GM23248 (cell line): ENCODE measurements at regions not wholly inside any gene's neighbourhood (a gene's known extent, or its start where the extent isn't known, plus 50 kb on each side); places are given as distances from the start of the nearest gene placed in this dataset.

ENCODE experiments used
- DNase-seq: peaks from one replicate; pipeline ENCODE4 v3.0.0-alpha.2; 2015
- H2AFZ ChIP-seq: fragments of 200-600 bp; sonication (generic); 2 replicates; pipeline ENCODE4 v1.6.1; 2016; ENCODE audit warnings: antibody characterized with exemption
- H3F3A ChIP-seq: fragments of 200-600 bp; sonication (generic); 2 replicates; pipeline ENCODE4 v1.6.1; 2016; ENCODE audit warnings: mild to moderate bottlenecking, antibody characterized with exemption, mixed run types; ENCODE audit not compliant: insufficient read depth
- H3K27ac ChIP-seq: fragments of 200-600 bp; sonication (generic); 2 replicates; pipeline ENCODE4 v1.5.1; 2016; ENCODE audit warnings: mild to moderate bottlenecking
- H3K27me3 ChIP-seq: fragments of 200-600 bp; sonication (generic); replicated peaks from 2 replicates; pipeline ENCODE4 v1.6.1; 2016; ENCODE audit warnings: mild to moderate bottlenecking; ENCODE audit not compliant: insufficient read depth
- H3K36me3 ChIP-seq: fragments of 200-600 bp; sonication (generic); 2 replicates; pipeline ENCODE4 v1.6.1; 2016; ENCODE audit warnings: low read depth, mild to moderate bottlenecking
- H3K4me1 ChIP-seq: fragments of 200-600 bp; sonication (generic); 2 replicates; pipeline ENCODE4 v1.6.1; 2016; ENCODE audit warnings: mild to moderate bottlenecking; ENCODE audit not compliant: insufficient read depth
- H3K4me2 ChIP-seq: fragments of 200-600 bp; sonication (generic); one replicate; pipeline ENCODE4 v1.6.1; 2016; ENCODE audit warnings: mild to moderate bottlenecking; ENCODE audit not compliant: unreplicated experiment
- H3K4me3 ChIP-seq: fragments of 200-600 bp; sonication (generic); 2 replicates; pipeline ENCODE4 v1.5.1; 2016; ENCODE audit warnings: mild to moderate bottlenecking
- H3K79me2 ChIP-seq: fragments of 200-600 bp; sonication (generic); 2 replicates; pipeline ENCODE4 v1.6.1; 2016; ENCODE audit warnings: mild to moderate bottlenecking; ENCODE audit not compliant: insufficient read depth
- H3K9ac ChIP-seq: fragments of 200-600 bp; sonication (generic); 2 replicates; pipeline ENCODE4 v1.6.1; 2016; ENCODE audit warnings: mild to moderate bottlenecking
- H3K9me2 ChIP-seq: fragments of 200-600 bp; sonication (generic); 2 replicates; pipeline ENCODE4 v1.6.1; 2016; ENCODE audit warnings: mixed run types, mild to moderate bottlenecking, moderate library complexity; ENCODE audit not compliant: insufficient read depth
- H3K9me3 ChIP-seq: fragments of 200-600 bp; sonication (generic); one replicate; pipeline ENCODE4 v1.6.1; 2017; ENCODE audit warnings: low read depth
- H4K20me1 ChIP-seq: fragments of 200-600 bp; sonication (generic); 2 replicates; pipeline ENCODE4 v1.6.0; 2016; ENCODE audit not compliant: insufficient read depth
- EZH2 ChIP-seq: fragments of 200-600 bp; sonication (generic); IDR thresholded peaks from 2 replicates; pipeline ENCODE4 v1.6.1; 2018; ENCODE audit warnings: antibody characterized with exemption, mild to moderate bottlenecking; ENCODE audit not compliant: insufficient read depth, poor library complexity, severe bottlenecking
- EZH2phosphoT487 ChIP-seq: fragments of 200-600 bp; sonication (generic); IDR thresholded peaks from 2 replicates; pipeline ENCODE4 v1.6.1; 2018; ENCODE audit warnings: antibody characterized with exemption, moderate library complexity, mild to moderate bottlenecking, low read depth; ENCODE audit not compliant: insufficient read depth
- WGBS, 2 experiments: methylation state at CpG; one replicate each; pipeline ENCODE4 v1.1.6; 2015 to 2017; ENCODE audit warnings: low lambda C conversion rate in 2 of 2, low coverage in 1 of 2; ENCODE audit errors: missing lambda C conversion rate in 2 of 2; 5-methylcytosine and 5-hydroxymethylcytosine counted together
- in situ Hi-C: fragments of 300-500 bp; cut with MboI; formaldehyde crosslinking; loops from 2 replicates; pipeline ENCODE4 v1.15.0; 2020

DNA sequence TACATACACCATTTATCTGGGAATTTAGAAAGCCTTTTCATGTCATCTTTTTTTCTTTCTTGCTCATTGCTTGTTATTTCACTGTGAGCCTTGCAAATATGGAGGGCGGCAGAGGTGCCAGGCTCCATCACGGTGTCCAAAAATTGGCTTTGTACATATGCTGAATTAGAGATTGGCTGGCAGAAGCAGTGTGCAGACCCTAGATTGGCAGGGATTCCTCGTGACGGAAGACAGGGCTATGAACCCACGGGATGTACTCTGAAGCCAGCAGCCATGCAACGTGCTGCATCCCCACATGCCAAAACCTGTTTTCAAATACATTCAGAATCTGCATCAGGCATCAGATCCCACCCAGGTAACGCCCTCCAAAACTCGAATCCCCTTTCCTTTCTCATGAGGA is 142.8 kb downstream of the ZIC5 start:
- in situ Hi-C loops: no loop called here
- no peaks in the 10 kb centered on the region for H3K36me3 ChIP-seq
- no peak for DNase-seq
- H3K27ac ChIP-seq: no peak overlapping the region
- WGBS, 2 experiments: 33 to 38% methylated on average over 8 of the region's 8 CpGs
- no peak overlapping the region for H3K4me3 ChIP-seq
- H3K9ac ChIP-seq: no peak overlapping the region
- H3K27me3 ChIP-seq: no peaks in the 10 kb centered on the region
- no peak overlapping the region for H2AFZ ChIP-seq
- no peaks in the 10 kb centered on the region for H3K9me3 ChIP-seq
- TF ChIP-seq EZH2 (no peak), EZH2phosphoT487 (no peak)
- H4K20me1 ChIP-seq: no peaks in the 10 kb centered on the region
- H3K79me2 ChIP-seq: no peaks in the 10 kb centered on the region
- H3F3A ChIP-seq: no peaks in the 10 kb centered on the region
- no peak overlapping the region for H3K4me2 ChIP-seq
- H3K9me2 ChIP-seq: no peaks in the 10 kb centered on the region
- H3K4me1 ChIP-seq: no peaks in the 10 kb centered on the region

DNA sequence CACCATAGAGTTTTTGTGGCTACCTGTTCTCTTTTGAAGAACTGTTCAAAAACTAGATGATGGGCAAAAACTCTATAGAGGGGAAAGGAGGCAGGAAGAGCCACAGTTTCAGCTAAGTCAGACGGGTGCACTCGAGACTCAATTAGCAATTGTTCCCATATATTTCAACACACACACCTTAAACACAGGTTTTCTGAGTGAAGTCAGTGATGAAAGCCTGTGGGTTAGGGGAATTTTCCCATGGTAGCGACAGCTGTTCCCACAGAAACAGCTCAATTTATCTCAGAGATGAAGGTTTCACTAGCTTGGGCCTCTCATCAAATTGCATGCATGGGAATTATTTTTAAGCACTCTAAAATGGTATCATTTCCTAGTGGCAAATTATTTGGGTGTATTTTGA is 143.4 kb downstream of the ZIC5 start:
- in situ Hi-C loops: no loop called here
- Histone ChIP-seq H4K20me1 (no peaks in the 10 kb centered on the region), H3K4me3 (no peak overlapping the region), H3F3A (no peaks in the 10 kb centered on the region), H3K9me2 (no peaks in the 10 kb centered on the region), H3K4me2 (no peak overlapping the region), H3K79me2 (no peaks in the 10 kb centered on the region), H3K9me3 (no peaks in the 10 kb centered on the region), H3K27me3 (no peaks in the 10 kb centered on the region), H3K9ac (no peak overlapping the region), H3K27ac (no peak overlapping the region), H2AFZ (no peak overlapping the region), H3K4me1 (no peaks in the 10 kb centered on the region), H3K36me3 (no peaks in the 10 kb centered on the region)
- WGBS, 2 experiments: 72 to 76% methylated on average over 3 of the region's 3 CpGs
- DNase-seq: no peak
- TF ChIP-seq EZH2phosphoT487: no peak
- TF ChIP-seq EZH2: no peak

DNA sequence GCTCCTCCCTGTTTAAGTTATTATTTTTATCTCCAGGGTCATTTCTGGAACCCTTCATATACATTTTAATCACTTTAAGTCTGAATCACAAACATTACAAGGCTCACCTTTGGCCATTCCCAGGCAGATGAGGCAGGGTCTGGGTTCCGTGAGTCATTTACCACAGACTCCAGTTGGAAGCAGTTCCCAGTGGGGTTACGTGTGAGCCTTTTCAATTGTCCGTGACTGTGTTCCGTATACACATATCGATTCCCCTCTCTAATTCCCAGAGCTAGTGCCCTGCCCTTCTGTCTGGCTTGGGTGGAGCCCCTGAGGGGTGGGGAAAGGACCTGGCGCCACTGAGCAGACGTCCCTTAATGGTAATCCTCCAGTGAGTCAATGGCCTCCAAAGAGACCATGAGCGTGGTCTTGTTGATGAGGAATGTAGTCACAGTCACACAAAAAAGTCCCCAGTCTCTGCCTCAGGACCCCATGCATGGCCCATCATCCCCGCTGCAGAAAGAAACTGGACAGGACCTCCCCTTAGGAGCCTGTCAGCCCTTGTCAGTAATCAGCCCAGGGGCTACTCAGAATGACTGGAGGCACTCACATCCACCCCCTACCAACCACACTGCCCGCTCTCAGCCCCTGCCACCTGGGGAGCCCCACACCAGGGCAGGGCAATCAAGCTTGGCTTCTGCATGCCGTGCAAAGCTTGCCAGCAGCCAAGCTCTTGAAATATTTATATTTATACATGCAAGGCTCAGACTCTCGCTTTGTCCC is 144.4 kb downstream of the ZIC5 start:
- Histone ChIP-seq H3K9ac (no peak overlapping the region), H3K36me3 (no peaks in the 10 kb centered on the region), H3K4me1 (no peaks in the 10 kb centered on the region), H3K9me2 (no peaks in the 10 kb centered on the region), H3F3A (no peaks in the 10 kb centered on the region), H2AFZ (no peak overlapping the region), H3K27ac (no peak overlapping the region), H3K27me3 (no peaks in the 10 kb centered on the region), H3K79me2 (no peaks in the 10 kb centered on the region), H3K4me3 (no peak overlapping the region), H3K9me3 (no peaks in the 10 kb centered on the region), H4K20me1 (no peaks in the 10 kb centered on the region), H3K4me2 (no peak overlapping the region)
- 65 to 73% methylated on average over 12 of the region's 12 CpGs for WGBS, 2 experiments
- no peak for TF ChIP-seq EZH2phosphoT487
- no peak for TF ChIP-seq EZH2
- DNase-seq: no peak
- in situ Hi-C loops: no loop called here

DNA sequence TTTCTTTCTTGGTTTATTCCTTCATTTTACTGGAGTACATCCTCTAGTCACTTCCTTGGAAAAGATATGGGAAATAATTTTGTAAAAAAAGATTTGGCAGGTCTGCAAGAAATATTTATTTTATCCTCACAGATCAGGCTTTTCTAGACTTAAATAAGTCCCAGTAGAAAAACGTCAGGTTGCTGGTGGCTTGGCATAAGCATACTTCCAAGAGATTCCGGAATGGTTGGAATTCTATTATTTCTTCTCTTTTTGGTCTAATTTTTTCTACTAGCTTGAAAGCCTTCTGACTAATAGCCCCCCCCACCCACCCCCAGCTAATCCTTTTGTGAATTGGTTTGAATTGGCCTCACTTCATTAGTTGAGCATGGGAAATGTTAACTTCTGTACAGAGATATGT is 147.6 kb downstream of the ZIC5 start:
- in situ Hi-C loops: no loop called here
- WGBS, 2 experiments: 59 to 68% methylated on average over 2 of the region's 2 CpGs
- no peaks in the 10 kb centered on the region for H3K4me1 ChIP-seq

More for the DNA sequence above, 147.6 kb downstream of the ZIC5 start:
- DNase-seq: no peak
- no peak overlapping the region for H3K4me2 ChIP-seq
- no peak overlapping the region for H3K27ac ChIP-seq
- no peaks in the 10 kb centered on the region for H3K9me2 ChIP-seq
- H3F3A ChIP-seq: no peaks in the 10 kb centered on the region
- H3K4me3 ChIP-seq: no peak overlapping the region
- H3K9ac ChIP-seq: no peak overlapping the region
- no peaks in the 10 kb centered on the region for H3K36me3 ChIP-seq
- no peaks in the 10 kb centered on the region for H3K9me3 ChIP-seq
- H3K79me2 ChIP-seq: no peaks in the 10 kb centered on the region
- TF ChIP-seq EZH2 (no peak), EZH2phosphoT487 (no peak)
- no peaks in the 10 kb centered on the region for H3K27me3 ChIP-seq
- no peak overlapping the region for H2AFZ ChIP-seq
- no peaks in the 10 kb centered on the region for H4K20me1 ChIP-seq
